ENCODE measurements at regions not wholly inside any gene's neighbourhood (a gene's known extent, or its start where the extent isn't known, plus 50 kb on each side); places are given as distances from the start of the nearest gene placed in this dataset.
"Not testable (repeated sequence)": the region's sequence is repeated elsewhere in the genome, so short reads cannot be mapped to it uniquely, and the experiment has no call there.

DNA sequence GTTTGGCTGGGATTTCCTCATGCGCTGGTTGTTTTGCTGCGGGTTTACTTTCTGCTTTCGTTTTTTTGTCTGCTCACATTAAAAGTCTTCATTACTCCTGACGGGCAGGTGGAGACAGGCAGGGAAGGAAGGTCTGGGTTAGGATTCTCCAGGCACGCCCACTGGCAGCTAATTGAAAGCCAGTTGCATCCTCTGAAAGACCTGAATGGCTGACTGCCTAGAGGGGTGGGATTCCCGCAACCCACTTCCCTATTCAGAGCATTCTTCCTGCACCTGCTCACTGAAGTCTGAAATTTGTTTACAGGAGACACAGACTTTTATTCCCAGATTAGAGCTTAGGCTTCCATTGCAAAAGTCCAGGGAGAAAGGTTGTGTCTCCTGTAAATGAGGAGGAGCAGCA lies 172.0 kb downstream of the UQCRFS1 start:
- intact Hi-C loops (cut with micrococcal nuclease; ENCODE audit: unreplicated experiment), result no loop called here
- DNase-seq, result no peak
- H3K4me3 ChIP-seq, result no peak overlapping the region
- no peaks in the 10 kb centered on the region for H3K79me2 ChIP-seq (ENCODE audit: low read depth)
- H3K36me3 ChIP-seq (ENCODE audit: low read depth), result no peaks in the 10 kb centered on the region
- TF ChIP-seq, protein P1, sequence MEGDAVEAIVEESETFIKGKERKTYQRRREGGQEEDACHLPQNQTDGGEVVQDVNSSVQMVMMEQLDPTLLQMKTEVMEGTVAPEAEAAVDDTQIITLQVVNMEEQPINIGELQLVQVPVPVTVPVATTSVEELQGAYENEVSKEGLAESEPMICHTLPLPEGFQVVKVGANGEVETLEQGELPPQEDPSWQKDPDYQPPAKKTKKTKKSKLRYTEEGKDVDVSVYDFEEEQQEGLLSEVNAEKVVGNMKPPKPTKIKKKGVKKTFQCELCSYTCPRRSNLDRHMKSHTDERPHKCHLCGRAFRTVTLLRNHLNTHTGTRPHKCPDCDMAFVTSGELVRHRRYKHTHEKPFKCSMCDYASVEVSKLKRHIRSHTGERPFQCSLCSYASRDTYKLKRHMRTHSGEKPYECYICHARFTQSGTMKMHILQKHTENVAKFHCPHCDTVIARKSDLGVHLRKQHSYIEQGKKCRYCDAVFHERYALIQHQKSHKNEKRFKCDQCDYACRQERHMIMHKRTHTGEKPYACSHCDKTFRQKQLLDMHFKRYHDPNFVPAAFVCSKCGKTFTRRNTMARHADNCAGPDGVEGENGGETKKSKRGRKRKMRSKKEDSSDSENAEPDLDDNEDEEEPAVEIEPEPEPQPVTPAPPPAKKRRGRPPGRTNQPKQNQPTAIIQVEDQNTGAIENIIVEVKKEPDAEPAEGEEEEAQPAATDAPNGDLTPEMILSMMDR (conservative IDR thresholded peaks at IDR 0.05), result no peak
- TF ChIP-seq EZH2 (IDR thresholded peaks at IDR 0.05; ENCODE audit: low read depth), result no peak
- no peaks in the 10 kb centered on the region for H3K9me3 ChIP-seq (ENCODE audit: insufficient read depth, low read depth)
- BruUV-seq (replicated peaks), result no TSS peak
- peaks cover 50% of the 10 kb centered on the region for H3K27me3 ChIP-seq (ENCODE audit: insufficient read depth, low read depth)
- no peak overlapping the region for H3K27ac ChIP-seq
- no peak overlapping the region for H2AFZ ChIP-seq
- ChIA-PET CTCF (no interaction called here), POLR2A (ENCODE audit: unreplicated experiment) (no interaction called here)
- H3K4me1 ChIP-seq (replicated peaks; ENCODE audit: insufficient read depth), result no peaks in the 10 kb centered on the region
- no peaks in the 10 kb centered on the region for H3K9me2 ChIP-seq (ENCODE audit: insufficient read depth)
- H4K20me1 ChIP-seq (ENCODE audit: insufficient read depth), result no peaks in the 10 kb centered on the region
- no peaks in the 10 kb centered on the region for H3F3A ChIP-seq (ENCODE audit: insufficient read depth, low read depth)
- no peak overlapping the region for H3K4me2 ChIP-seq

DNA sequence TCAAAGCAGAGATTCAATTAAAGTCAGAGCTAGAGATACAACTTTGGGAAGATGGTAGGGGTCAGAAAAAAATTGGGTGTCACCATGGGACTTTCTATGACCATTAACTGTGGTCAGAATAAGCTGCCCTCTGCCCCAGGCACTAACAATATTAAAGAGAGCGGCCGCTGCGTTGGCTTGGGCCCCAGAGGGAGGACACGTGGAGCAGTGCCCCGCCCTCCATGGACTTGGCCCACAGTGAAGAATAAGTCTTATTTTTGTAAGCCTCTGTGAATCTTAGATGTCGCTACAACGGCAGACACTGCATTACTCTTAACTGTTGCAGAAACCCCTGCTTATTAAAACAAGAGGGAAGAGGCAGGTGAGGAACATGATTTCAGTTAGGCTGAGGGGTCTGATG lies 172.7 kb downstream of the UQCRFS1 start:
- H3K27me3 ChIP-seq (ENCODE audit: insufficient read depth, low read depth), result peaks cover 47% of the 10 kb centered on the region
- H3K36me3 ChIP-seq (ENCODE audit: low read depth), result no peaks in the 10 kb centered on the region
- TF ChIP-seq, protein P1 (conservative IDR thresholded peaks at IDR 0.05), result no peak
- no peak for TF ChIP-seq EZH2 (IDR thresholded peaks at IDR 0.05; ENCODE audit: low read depth)
- H3K4me1 ChIP-seq (replicated peaks; ENCODE audit: insufficient read depth), result no peaks in the 10 kb centered on the region
- intact Hi-C loops (cut with micrococcal nuclease; ENCODE audit: unreplicated experiment), result no loop called here
- BruUV-seq (replicated peaks), result no TSS peak
- no peak overlapping the region for H3K4me2 ChIP-seq
- H3F3A ChIP-seq (ENCODE audit: insufficient read depth, low read depth), result no peaks in the 10 kb centered on the region
- H3K4me3 ChIP-seq, result no peak overlapping the region
- DNase-seq, result no peak
- no peak overlapping the region for H3K27ac ChIP-seq
- no peaks in the 10 kb centered on the region for H3K9me3 ChIP-seq (ENCODE audit: insufficient read depth, low read depth)
- H3K79me2 ChIP-seq (ENCODE audit: low read depth), result no peaks in the 10 kb centered on the region
- H3K9me2 ChIP-seq (ENCODE audit: insufficient read depth), result no peaks in the 10 kb centered on the region
- ChIA-PET POLR2A (ENCODE audit: unreplicated experiment) (no interaction called here), CTCF (no interaction called here)
- H4K20me1 ChIP-seq (ENCODE audit: insufficient read depth), result no peaks in the 10 kb centered on the region
- no peak overlapping the region for H2AFZ ChIP-seq

DNA sequence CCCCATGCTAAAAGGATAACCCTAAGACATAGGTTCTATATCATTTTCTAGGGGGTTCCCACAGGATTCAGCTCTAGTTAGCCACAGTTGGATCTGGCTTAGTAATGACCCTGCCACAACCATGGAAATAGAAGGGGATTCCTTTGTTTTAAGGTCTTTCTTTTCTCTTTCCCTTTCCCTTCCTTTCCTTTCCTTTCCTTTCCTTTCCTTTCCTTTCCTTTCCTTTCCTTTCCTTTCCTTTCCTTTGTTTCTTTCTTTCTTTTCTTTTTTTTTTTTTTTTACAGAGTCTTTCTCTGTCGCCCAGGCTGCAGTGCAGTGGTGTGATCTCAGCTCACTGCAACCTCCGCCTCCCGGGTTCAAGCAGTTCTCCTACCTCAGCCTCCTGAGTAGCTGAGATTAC lies 173.9 kb downstream of the UQCRFS1 start:
- H3K27ac ChIP-seq; H3F3A ChIP-seq (ENCODE audit: insufficient read depth, low read depth); H3K79me2 ChIP-seq (ENCODE audit: low read depth); H4K20me1 ChIP-seq (ENCODE audit: insufficient read depth); H3K9me2 ChIP-seq (ENCODE audit: insufficient read depth); H2AFZ ChIP-seq; intact Hi-C loops (cut with micrococcal nuclease; ENCODE audit: unreplicated experiment); CTCF ChIA-PET; H3K4me2 ChIP-seq; H3K36me3 ChIP-seq (ENCODE audit: low read depth); H3K4me3 ChIP-seq; H3K4me1 ChIP-seq (replicated peaks; ENCODE audit: insufficient read depth); H3K9me3 ChIP-seq (ENCODE audit: insufficient read depth, low read depth); BruUV-seq (replicated peaks); DNase-seq; POLR2A ChIA-PET (ENCODE audit: unreplicated experiment): not testable (repeated sequence)
- H3K27me3 ChIP-seq (ENCODE audit: insufficient read depth, low read depth), result peaks cover 48% of the 10 kb centered on the region

DNA sequence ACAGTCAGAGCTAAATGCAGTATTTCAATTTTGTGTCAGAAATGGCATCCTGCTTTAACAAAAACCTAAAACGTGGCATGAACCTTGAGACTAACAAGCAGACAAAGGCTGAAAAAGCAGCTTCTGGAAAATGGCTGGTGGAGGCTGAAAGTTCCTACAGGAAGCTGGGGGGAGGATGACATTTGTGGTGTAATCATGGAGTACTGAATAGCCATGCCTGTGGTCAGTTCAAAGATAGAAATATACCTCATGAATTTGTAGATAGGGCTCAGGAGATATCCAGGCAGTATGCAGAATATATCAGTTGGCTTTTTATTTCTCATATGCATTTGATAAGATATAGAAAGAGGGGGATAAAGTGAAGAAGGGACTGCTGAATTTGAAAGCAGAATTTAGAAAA lies 181.7 kb downstream of the UQCRFS1 start:
- intact Hi-C loops (cut with micrococcal nuclease; ENCODE audit: unreplicated experiment), result no loop called here
- Histone ChIP-seq H4K20me1 (ENCODE audit: insufficient read depth) (no peaks in the 10 kb centered on the region; the same call in 1 of the 2 replicates), H3K9me3 (ENCODE audit: insufficient read depth, low read depth) (no peaks in the 10 kb centered on the region), H3F3A (ENCODE audit: insufficient read depth, low read depth) (no peaks in the 10 kb centered on the region), H3K4me1 (replicated peaks; ENCODE audit: insufficient read depth) (no peaks in the 10 kb centered on the region), H3K4me3 (no peak overlapping the region), H3K27ac (no peak overlapping the region), H3K4me2 (no peak overlapping the region), H2AFZ (no peak overlapping the region), H3K36me3 (ENCODE audit: low read depth) (no peaks in the 10 kb centered on the region), H3K9me2 (ENCODE audit: insufficient read depth) (no peaks in the 10 kb centered on the region), H3K27me3 (ENCODE audit: insufficient read depth, low read depth) (peaks cover 54% of the 10 kb centered on the region), H3K79me2 (ENCODE audit: low read depth) (no peaks in the 10 kb centered on the region)
- no TSS peak for BruUV-seq (replicated peaks)
- POLR2A ChIA-PET (ENCODE audit: unreplicated experiment), result no interaction called here
- CTCF ChIA-PET, result no interaction called here
- DNase-seq, result no peak
- TF ChIP-seq, protein P1 (conservative IDR thresholded peaks at IDR 0.05), result no peak
- TF ChIP-seq EZH2 (IDR thresholded peaks at IDR 0.05; ENCODE audit: low read depth), result no peak

All from PC-9 (cell line).